ENCODE measurements at regions not wholly inside any gene's neighbourhood (a gene's known extent, or its start where the extent isn't known, plus 50 kb on each side); places are given as distances from the start of the nearest gene placed in this dataset.

- TF ChIP-seq CTCF (conservative IDR thresholded peaks at IDR 0.05; ENCODE audit: low read length) (no peak), EZH2phosphoT487 (IDR thresholded peaks at IDR 0.05; ENCODE audit: borderline replicate concordance, low read depth, low read length) (no peak)
Observed at GRCh38 chr13:83168590-83168989, 713.7 kb downstream of the SLITRK1 start.
